Dermis blood vessel endothelial cell (primary cell): ENCODE measurements at regions not wholly inside any gene's neighbourhood (a gene's known extent, or its start where the extent isn't known, plus 50 kb on each side); places are given as distances from the start of the nearest gene placed in this dataset.

Experiments
- DNase-seq: peaks from one replicate; pipeline ENCODE4 v3.0.0; 2010

DNA sequence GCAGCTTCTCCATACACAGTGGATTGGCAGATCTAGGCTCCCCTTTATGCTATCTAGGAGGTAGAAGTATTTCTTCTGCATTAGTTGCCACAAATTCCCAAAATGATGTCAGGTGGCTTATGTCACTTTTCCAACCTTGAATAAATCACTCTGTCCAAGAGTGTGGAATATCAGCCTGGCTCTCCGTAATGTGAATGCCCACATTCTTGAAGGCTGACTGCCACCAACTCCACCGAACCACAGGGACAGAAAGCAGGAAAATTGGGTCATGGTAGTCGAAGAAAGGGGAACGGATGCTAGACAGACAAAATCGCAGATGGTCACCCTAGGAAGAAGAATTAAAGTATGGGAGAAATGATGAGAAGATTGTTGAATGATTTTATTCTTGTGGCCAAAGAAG, 624.9 kb upstream of the CDH2 start:
- peak; percentile 32 for DNase-seq

DNA sequence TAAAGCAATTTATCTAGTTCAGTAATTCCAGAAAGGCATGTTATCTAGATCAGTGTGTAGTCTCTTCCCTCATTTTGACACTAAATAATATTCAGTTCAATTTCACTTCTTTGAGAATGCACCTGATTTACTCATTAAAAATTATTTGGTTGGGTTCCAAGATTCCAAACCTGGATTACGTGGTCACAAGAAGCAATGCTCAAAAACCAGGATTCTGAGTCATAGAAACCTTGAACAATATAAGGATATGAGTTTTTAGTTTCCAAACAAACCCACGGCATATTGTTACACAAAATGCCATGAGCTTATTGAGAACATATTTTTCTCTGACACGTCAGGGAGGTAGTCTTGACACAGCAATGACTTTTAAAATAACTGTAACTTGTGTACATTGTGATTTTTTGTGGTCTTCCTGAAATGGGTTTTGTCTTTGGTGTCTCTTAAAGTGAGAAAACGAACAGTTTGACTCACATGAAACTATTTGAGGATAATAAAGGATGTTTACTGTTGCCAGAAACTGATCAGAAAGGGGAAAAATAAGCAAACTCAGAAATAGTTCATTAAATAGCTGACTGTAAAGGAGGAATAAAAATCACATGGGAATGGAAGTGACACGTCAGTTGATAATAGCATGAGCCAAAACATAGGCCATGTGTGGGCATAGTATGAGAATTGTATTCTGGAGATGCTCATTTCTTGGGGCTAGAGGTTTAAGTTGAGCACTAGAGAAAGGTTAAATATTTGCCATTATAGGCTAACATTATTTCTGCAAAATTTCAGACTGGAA, 617.7 kb upstream of the CDH2 start:
- DNase-seq = peak; percentile 97

DNA sequence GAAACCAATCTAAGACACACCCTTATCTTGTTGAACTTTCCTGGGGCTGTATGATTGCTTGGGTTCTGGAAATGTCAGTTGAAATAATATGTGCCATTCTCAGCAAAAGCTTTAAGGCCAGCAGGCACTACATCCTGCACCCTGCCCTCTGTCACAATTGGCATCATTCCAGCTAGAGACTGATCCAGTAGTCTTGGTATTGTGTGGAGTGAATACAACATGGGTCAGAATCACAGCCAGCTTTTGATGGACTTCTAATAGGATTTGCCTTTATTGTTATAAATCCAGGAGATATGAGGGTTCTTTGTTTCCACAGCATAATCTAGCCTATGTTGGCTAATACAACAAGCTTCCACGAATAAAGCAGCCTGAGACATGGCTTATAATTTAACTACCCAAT, 617.0 kb upstream of the CDH2 start:
- peak; percentile 80 for DNase-seq

DNA sequence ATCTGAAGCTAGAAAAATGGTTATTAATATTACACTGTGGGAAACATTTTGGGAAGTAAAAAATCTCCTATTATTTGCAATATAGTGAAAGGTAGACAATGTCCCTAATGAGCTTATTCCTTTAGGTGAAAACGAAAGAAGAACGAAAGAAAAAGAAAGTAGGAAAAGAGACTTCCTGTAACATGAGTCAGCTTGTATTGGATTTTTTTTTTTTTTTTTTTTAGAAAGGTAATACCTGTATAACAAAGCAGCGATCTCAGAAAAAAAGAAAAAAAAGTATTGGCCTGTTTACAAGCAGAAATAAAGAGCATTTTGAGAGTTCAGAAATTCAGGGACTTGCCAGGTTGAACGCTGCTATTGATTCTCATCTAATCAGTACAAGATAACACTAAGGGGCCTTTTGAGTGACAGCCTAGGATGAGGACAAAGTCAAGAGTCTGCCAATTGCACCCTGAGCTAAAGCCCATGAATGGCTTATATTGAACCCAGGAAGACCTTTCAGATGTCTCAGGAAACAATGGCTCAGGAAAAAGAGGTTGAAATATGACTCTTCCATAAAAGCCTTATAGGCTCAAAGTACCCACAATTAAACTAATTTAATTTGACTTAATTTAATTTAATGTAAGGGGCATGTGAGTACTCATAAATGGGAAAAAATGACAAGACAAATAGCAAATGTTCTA, 615.6 kb upstream of the CDH2 start:
- no peak for DNase-seq

DNA sequence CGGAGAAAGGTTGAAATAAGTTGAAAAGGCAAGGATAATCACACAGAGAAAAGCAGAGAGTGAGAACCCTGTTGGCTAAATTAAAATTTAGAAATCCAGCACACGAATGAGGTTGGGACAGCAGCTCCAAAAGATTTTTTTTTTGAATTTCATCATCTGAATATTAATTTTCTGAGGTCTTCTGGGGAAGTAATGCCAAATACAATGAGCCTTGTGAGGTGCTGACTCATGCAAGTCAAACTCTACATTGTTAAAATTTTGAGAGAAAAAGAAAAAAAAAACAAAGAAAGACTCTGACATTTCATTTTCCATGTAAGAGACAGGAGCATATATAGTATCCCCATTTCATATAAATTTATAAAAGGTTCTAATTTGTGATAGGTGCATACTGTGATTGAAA, 614.2 kb upstream of the CDH2 start:
- DNase-seq = no peak

DNA sequence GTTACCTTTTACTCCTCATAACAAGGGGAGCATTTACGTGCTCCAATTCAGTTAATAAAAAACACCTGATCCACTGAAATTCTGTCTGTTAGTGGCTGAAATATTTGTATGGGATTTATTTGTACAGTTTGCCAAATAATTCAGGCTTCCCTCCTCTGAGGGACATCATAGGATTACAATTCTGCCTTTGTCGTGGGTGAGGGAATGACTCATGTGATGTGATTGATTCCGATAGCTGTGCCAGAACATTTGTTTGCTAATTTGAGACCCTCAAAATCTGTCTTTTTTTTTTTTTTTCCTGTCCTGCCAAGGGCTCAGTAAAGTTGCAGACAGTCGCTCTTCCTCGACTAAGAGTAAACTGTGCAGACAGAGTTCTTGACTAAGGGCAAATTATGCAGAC, 612.6 kb upstream of the CDH2 start:
- no peak for DNase-seq

DNA sequence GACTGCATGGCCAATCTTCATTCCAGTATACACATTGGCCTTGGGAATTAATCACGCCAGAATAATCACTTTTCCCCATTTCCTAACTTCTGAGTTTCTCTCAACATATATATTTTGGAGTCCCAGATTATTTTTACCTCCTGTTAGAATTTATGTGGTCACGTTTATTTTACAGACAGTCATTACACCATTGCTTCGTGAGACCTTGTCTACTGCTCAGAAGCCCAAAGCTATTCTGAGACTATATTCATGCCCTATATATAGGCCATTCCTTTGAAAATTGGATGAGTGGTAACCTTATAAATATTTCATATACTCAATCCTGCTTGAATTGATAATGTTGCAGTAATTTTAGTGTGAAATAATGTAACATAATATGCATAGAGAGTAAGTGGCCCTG, 610.0 kb upstream of the CDH2 start:
- no peak for DNase-seq

DNA sequence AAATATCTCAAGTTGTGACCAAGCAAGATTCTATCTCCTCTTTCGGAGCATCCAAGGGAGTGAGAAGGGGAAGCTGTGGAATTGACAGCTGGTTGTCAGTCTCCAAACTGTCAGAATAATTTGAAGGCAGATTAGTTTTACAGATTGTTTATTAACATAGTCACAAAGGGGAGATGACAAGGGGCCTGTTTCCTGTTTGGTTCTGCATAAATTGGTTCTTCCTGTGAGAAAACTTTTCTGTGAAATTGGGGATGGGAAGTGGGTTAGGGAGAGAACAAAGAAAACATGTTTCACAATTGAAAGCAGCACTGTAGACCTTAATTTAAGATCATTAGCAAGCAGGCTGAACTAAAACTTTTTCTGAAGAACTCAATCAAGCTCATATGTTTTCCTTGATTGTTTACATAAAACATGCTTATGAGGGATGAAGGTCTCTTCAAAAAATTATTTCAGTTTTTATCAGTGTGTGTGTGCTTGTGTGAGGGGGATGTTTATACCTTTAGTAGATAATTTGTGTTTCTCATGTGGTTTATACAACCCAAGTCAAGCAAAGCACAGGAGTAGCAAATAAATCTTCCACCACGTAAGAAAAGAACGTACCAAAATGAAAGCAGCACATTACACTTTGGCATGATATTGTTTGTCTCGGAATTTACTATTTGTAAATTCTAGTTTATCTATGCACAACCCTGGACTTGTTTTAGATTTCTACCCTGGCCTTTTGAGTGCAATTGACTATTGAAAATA, 604.9 kb upstream of the CDH2 start:
- peak; percentile 35 for DNase-seq

DNA sequence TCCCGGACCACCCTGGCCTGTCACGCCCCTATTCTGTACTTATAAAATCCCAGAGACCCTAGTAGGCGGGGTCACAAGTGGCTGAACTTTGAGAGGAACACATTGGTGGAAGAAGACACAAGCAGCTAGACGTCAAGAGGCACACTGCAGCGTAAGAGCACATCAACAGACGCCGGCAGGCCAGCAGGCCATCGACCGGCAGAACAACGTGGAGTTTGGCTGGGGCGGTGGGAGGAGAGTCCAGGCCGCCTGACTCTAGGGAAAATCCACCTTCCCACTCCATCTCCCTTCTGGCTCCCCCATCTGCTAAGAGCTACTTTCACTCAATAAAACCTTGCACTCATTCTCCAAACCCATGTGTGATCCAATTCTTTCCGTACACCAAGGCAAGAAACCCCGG, 601.8 kb upstream of the CDH2 start:
- no peak for DNase-seq

DNA sequence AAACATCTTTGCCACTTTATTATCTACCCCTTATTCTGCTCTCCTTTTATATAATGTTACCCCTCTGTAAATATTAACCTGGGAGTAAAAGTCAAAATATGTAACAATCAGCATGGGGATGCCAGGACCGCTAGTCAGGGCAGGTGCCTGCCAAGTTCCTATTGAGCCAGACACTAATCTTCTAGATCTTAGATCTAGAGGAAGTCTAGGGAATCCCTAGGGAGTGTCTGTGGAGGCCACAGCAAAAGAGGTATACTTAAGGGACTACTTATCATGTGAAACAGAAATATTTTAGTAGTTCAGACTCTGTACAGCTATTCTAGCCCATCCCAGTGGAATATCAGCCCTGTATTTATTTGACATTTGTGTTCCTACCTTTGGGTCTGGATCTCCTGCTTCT, 600.8 kb upstream of the CDH2 start:
- DNase-seq = no peak

DNA sequence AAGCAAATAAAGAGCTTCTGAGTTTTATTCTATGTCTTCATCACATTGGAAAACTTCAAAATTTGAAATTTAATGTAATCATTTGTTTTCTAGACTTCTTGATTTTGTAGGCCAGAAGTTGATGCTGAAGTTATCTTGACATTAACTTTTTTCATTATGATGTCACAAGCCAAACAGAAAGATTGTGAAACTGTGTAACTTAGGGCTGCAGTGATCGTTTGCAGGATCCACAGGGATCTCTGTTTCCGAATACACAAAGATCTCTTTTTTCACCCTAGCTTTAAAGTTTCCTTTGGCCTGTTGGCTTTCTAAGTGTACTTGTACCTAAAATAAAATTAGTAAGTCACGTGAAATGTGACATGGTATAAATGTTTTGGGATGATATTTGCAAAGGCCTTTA, 594.9 kb upstream of the CDH2 start:
- DNase-seq = no peak

DNA sequence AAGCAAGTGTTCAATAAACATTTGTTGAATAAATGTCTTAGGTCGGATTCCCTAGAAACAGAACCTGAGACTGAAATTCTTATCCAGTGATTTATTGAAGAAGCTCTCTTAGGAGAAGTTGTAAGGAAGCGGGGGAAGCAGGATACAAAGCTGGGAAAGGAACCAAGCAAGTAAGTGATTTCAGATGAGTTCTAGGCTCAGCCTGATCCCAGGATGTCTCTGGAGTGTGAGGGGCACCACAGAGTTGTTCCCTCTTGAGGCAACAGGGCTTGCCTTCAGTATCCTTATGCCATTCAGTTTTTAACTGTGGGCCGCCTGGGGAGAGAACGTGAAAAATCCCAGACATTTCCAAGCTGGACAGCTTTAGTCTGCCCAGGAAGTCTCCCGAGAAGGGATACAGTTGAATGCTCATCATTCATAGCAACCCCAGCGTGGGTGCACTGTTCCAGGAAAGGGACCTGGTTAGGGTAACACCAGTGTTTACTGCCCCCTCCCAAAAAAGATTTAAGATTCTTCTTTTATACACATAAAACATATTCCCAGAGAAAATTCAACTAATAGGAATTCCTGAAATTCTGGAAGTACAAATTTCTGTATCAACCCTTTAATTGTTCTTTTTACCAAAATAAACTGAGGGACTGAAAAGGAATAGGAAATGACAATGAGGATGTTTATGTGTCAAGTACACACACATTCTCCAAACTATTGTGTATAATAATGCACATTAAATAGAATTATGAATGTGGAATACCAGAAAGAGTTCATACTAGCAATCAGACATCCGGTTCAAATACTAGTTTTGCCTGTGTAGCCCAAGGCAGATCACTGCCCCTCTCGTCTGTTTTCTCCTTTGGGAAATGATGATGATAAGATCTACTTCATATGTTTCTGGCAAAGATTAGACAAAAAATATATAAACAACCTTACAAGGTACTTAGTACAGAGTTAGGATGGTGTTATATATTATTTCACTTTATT, 592.1 kb upstream of the CDH2 start:
- peak; percentile 57 for DNase-seq

DNA sequence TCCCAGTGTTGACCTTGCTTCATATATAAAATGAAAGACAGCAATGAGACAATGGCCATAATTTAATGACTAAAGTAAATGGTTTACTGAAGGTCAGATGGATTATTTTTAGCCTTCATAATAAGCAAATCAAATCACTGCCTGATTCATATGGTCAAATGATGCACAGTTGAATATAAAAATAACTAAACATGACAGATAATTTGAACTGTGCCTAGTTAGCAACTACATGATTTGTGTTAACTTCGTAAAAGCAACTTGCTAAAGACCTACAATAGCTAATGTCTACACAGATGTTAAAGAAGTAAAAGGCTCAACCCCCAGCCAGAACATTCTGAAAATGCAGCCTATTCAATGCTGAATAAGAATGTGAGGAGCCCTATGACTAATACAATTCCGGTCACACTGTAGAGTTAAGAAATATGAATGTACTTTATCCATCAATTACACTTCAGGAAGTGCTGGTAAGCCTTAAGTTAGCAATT, 590.8 kb upstream of the CDH2 start:
- DNase-seq = peak; percentile 86

DNA sequence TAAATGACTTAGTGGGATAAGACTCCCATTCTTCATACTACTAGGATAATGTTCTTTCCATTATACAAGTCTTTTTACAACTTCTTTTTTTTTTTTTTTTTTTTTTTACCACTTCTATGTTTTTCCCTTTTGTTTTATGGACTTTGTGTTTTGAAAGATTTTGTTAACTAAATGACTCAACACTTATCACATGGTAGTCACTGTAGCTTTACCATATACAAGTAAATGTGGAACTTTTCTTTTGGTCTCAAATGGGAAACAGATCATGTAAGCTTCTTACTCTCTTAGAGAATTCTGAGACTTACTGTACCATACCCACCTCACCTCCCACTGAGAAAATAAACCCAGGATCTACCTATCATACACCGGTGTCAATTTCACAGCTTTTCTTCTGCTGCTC, 590.3 kb upstream of the CDH2 start:
- no peak for DNase-seq

DNA sequence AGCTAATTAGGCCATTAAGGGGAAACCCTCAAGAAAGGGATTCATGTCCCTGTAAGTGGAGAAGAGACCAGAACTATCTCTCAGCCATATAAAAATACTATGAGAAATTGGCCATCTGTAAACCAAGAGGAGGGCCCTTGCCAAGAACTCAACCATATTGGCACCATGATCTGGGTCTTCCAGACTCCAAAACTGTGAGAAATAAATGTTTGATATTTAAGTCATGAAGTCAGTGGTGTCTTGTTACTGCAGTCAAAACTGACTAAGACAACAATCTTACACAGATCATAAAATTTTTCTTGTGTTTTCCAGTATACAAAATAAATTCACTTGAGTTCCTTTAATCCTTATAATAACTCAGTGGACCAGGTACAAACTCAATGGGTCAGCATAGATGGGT, 589.8 kb upstream of the CDH2 start:
- DNase-seq = no peak

DNA sequence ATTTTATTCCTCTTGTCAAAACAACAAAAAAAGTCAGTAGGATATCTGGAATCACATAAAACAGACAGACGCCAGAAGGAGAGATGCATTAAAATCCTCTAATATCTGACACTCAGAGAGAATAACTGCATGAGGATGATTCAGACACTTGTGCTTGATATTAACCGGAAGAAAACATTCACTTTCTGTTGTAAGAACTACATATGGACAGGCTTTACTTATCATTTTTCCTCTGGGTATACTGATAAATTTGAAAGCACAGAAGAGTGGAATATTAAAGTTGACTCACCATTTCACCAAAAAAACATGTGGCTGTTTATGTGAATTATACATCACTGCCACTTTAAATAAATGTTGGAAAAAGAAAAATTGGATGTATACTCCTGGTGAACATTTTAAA, 589.1 kb upstream of the CDH2 start:
- DNase-seq = no peak

DNA sequence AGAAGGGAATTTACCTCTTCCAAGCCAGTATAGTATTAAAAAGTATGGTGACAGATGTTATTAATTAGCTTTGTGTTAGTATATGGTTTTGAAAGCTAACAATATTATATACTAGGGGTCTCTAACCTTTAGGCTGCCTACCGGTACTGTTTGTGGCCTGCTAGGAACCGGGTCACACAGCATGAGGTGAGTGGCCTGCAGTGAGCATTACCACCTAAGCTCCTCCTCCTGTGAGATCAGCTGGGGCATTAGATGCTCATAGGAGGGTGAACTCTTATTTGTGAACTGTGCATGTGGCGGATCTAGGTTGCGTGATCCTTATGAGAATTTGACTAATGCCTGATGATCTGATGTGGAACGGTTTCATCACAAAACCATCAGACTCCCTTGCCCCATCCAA, 583.4 kb upstream of the CDH2 start:
- no peak for DNase-seq

DNA sequence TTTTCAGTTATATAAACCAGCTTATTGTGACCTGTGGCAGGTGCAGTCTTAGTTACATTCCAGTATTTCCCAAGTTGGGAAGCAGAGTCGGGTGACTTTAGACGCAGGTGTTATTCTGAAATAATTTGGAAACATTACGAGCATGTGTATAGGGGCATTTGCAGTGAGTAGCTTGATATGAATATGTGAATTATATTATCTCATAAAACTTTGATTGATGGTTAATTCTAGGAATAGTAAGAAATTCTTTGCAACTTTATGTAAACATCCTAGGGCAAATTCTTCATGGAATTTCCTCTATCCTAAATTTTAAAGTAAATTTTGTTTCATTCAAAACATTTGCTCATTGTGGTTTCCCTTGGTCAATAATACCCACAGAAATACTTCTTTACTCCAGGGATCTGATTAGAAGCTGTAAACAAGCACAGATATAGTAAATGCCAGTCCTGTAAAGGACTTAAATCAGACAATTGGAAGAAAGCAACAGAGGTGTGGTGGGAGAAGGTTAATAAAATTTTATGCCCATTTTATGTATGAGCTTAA, 580.6 kb upstream of the CDH2 start:
- no peak for DNase-seq

DNA sequence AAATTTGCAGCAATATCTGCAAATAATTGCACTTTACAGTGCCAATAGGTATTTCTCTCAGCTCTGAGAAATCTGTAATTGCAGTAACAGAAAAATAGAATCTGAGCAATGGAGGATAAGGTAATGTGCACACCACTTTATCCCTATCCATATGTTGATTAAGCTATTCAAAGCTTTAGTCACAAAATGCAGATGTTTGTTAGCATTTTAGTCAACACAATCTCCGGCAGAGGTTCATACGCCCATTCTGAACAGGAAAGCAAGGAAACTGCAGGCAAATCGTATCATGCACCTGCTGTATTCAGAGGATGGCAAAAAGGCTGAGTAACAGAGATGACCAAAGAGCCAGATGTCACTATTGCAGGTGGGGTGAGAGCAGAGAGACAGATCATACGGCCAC, 566.2 kb upstream of the CDH2 start:
- no peak for DNase-seq

DNA sequence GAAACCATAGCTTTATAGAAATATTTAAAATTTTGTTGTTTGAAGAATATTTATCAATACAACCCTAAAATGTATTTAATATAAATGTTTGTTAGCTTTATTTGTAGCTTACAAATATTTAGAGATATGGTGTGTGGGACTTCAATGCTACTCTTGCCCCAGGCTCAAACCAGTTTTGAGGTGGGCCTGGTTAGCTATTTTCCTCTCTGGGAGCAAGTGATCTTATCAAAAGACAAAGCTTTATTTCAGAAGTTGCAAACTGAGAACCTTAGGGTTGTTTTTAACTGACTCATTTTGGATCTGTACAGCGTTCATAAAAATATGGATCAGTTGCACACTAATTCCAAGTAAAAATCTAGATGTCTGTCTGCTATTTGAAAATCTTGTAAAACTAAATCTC, 563.6 kb upstream of the CDH2 start:
- no peak for DNase-seq

DNA sequence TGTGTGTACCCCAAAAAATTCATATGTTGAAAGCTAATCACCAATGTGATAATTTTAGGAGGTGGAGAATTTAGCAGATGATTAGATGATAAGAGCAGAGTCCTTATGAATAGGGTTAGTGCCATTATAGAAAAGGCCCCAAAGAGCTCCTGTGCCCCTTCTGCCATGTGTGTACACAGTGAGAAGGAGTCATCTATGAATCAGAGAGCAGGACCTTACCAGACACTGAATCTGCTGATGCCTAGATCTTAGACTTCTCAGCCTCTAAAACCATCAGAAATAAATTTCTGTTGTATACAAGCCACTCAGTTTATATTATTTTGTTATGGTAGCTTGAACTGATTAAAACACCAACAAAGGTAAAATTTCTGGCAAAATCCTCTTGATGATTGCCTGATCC, 560.0 kb upstream of the CDH2 start:
- DNase-seq = no peak

DNA sequence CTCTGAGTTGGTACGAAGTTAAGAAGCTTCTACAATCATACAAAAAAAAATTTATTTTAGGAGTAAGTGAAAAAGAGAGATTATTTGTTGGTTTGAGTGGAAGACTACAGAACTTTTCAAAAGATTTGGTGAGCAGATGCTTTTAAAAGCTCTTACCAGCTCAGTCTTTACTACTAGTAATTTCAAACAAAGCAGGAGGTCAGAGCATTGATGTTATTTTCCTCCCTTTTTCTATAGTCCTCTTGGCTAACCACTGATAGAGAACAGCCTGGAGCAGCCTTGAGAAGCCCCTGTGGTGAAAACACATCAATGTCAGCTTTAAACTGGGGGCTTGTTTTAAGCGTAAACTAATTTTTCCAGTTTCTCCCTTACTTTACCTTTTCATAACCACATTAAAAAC, 559.3 kb upstream of the CDH2 start:
- peak; percentile 1 for DNase-seq
